ENCODE measurements at regions not wholly inside any gene's neighbourhood (a gene's known extent, or its start where the extent isn't known, plus 50 kb on each side); places are given as distances from the start of the nearest gene placed in this dataset.

GRCh38 chrX:137998619-137999018 lies 432.7 kb downstream of the ZIC3 start:
- Histone ChIP-seq H3K27ac (ENCODE audit: insufficient read depth, low read length) (no peak overlapping the region), H3K36me3 (ENCODE audit: control insufficient read depth, insufficient read depth, low read length) (no peaks in the 10 kb centered on the region), H3K4me2 (ENCODE audit: extremely low read depth, insufficient read depth, low read length) (no peak overlapping the region), H3K27me3 (ENCODE audit: control insufficient read depth, insufficient read depth, low read length) (no peaks in the 10 kb centered on the region), H3K79me2 (ENCODE audit: control insufficient read depth, insufficient read depth, low read length) (no peaks in the 10 kb centered on the region), H3K4me3 (replicated peaks in 1 of 4; ENCODE audit: control extremely low read depth in 1 of 4, insufficient read depth in 1 of 4, low read depth in 3 of 4, low read length in 4 of 4) (no peak overlapping the region), H3K4me1 (ENCODE audit: control insufficient read depth, extremely low read depth, insufficient read depth, low read length) (no peaks in the 10 kb centered on the region), H2AFZ (ENCODE audit: low read length) (no peak overlapping the region), H3K9ac (ENCODE audit: insufficient read depth, low read length) (no peak overlapping the region), H4K20me1 (ENCODE audit: control insufficient read depth, extremely low read depth, insufficient read depth, low read length) (no peaks in the 10 kb centered on the region), H3K9me3 (ENCODE audit: control insufficient read depth, insufficient read depth, low read depth, low read length) (no peaks in the 10 kb centered on the region)
- TF ChIP-seq CTCF (conservative IDR thresholded peaks at IDR 0.05 in 1 of 2, IDR thresholded peaks at IDR 0.05 in 1 of 2; ENCODE audit: low read depth in 1 of 2, low read length in 2 of 2) = no peak
- no peak for DNase-seq (ENCODE audit: low read depth in 2 of 2)

- Histone ChIP-seq H3K9me3 (ENCODE audit: control insufficient read depth, insufficient read depth, low read depth, low read length) (no peaks in the 10 kb centered on the region), H3K4me1 (ENCODE audit: control insufficient read depth, extremely low read depth, insufficient read depth, low read length) (no peaks in the 10 kb centered on the region), H3K27me3 (ENCODE audit: control insufficient read depth, insufficient read depth, low read length) (no peaks in the 10 kb centered on the region), H3K4me3 (replicated peaks in 1 of 4; ENCODE audit: control extremely low read depth in 1 of 4, insufficient read depth in 1 of 4, low read depth in 3 of 4, low read length in 4 of 4) (no peak overlapping the region), H3K36me3 (ENCODE audit: control insufficient read depth, insufficient read depth, low read length) (no peaks in the 10 kb centered on the region), H3K4me2 (ENCODE audit: extremely low read depth, insufficient read depth, low read length) (no peak overlapping the region), H4K20me1 (ENCODE audit: control insufficient read depth, extremely low read depth, insufficient read depth, low read length) (no peaks in the 10 kb centered on the region), H3K79me2 (ENCODE audit: control insufficient read depth, insufficient read depth, low read length) (no peaks in the 10 kb centered on the region), H2AFZ (ENCODE audit: low read length) (no peak overlapping the region), H3K9ac (ENCODE audit: insufficient read depth, low read length) (no peak overlapping the region), H3K27ac (ENCODE audit: insufficient read depth, low read length) (no peak overlapping the region)
- no peak for DNase-seq (ENCODE audit: low read depth in 2 of 2)
- no peak for TF ChIP-seq EZH2 (IDR thresholded peaks at IDR 0.05; ENCODE audit: low read length, missing control alignments)
- TF ChIP-seq CTCF (conservative IDR thresholded peaks at IDR 0.05 in 1 of 2, IDR thresholded peaks at IDR 0.05 in 1 of 2; ENCODE audit: low read depth in 1 of 2, low read length in 2 of 2) = no peak
These were observed 433.1 kb downstream of the ZIC3 start for GRCh38 chrX:137999071-137999470.

- no peaks in the 10 kb centered on the region for H3K36me3 ChIP-seq (ENCODE audit: control insufficient read depth, insufficient read depth, low read length)
- H3K9me3 ChIP-seq (ENCODE audit: control insufficient read depth, insufficient read depth, low read depth, low read length) = no peaks in the 10 kb centered on the region
- H3K27ac ChIP-seq (ENCODE audit: insufficient read depth, low read length) = no peak overlapping the region
- no peak overlapping the region for H3K4me2 ChIP-seq (ENCODE audit: extremely low read depth, insufficient read depth, low read length)
- H3K4me3 ChIP-seq (replicated peaks in 1 of 4; ENCODE audit: control extremely low read depth in 1 of 4, insufficient read depth in 1 of 4, low read depth in 3 of 4, low read length in 4 of 4) = no peak overlapping the region
- no peak for DNase-seq (ENCODE audit: low read depth in 2 of 2)
- TF ChIP-seq EZH2 (IDR thresholded peaks at IDR 0.05; ENCODE audit: low read length, missing control alignments) = no peak
- no peak for TF ChIP-seq CTCF (conservative IDR thresholded peaks at IDR 0.05 in 1 of 2, IDR thresholded peaks at IDR 0.05 in 1 of 2; ENCODE audit: low read depth in 1 of 2, low read length in 2 of 2)
- H3K9ac ChIP-seq (ENCODE audit: insufficient read depth, low read length) = no peak overlapping the region
- no peaks in the 10 kb centered on the region for H4K20me1 ChIP-seq (ENCODE audit: control insufficient read depth, extremely low read depth, insufficient read depth, low read length)
- H3K27me3 ChIP-seq (ENCODE audit: control insufficient read depth, insufficient read depth, low read length) = no peaks in the 10 kb centered on the region
- no peaks in the 10 kb centered on the region for H3K4me1 ChIP-seq (ENCODE audit: control insufficient read depth, extremely low read depth, insufficient read depth, low read length)
- no peaks in the 10 kb centered on the region for H3K79me2 ChIP-seq (ENCODE audit: control insufficient read depth, insufficient read depth, low read length)
- H2AFZ ChIP-seq (ENCODE audit: low read length) = no peak overlapping the region
These were observed 433.6 kb downstream of the ZIC3 start for GRCh38 chrX:137999552-137999951.

Measured in fibroblast of lung (primary cell).